ENCODE measurements at regions not wholly inside any gene's neighbourhood (a gene's known extent, or its start where the extent isn't known, plus 50 kb on each side); places are given as distances from the start of the nearest gene placed in this dataset.

- Histone ChIP-seq H3K27ac (no peak overlapping the region), H3K4me1 (no peaks in the 10 kb centered on the region), H3K36me3 (no peaks in the 10 kb centered on the region), H3K27me3 (no peaks in the 10 kb centered on the region), H3K9me3 (no peaks in the 10 kb centered on the region), H3K4me3 (no peak overlapping the region)
- intact Hi-C loops (cut with DNase I) = no loop called here
- no peak for TF ChIP-seq POLR2A (IDR thresholded peaks at IDR 0.05)
- no peak for TF ChIP-seq POLR2AphosphoS5 (IDR thresholded peaks at IDR 0.05; ENCODE audit: insufficient read depth in 1 of 2, low read depth in 1 of 2)
- TF ChIP-seq CTCF (IDR thresholded peaks at IDR 0.05) = no peak
- DNase-seq (ENCODE audit: extremely low spot score in 2 of 2) = no peak
Measured at GRCh38 chr7:26447116-26447515, 155.5 kb downstream of the SNX10 start.

GRCh38 chr7:26449175-26450165 lies 157.8 kb downstream of the SNX10 start:
- no peaks in the 10 kb centered on the region for H3K9me3 ChIP-seq
- H3K4me3 ChIP-seq = no peak overlapping the region
- H3K27me3 ChIP-seq = no peaks in the 10 kb centered on the region
- intact Hi-C loops (cut with DNase I) = no loop called here
- no peak for DNase-seq (ENCODE audit: extremely low spot score in 2 of 2)
- no peaks in the 10 kb centered on the region for H3K36me3 ChIP-seq
- H3K4me1 ChIP-seq = no peaks in the 10 kb centered on the region
- no peak for TF ChIP-seq CTCF (IDR thresholded peaks at IDR 0.05)
- no peak overlapping the region for H3K27ac ChIP-seq

GRCh38 chr7:26451997-26452396 lies 160.3 kb downstream of the SNX10 start:
- H3K9me3 ChIP-seq = no peaks in the 10 kb centered on the region
- intact Hi-C loops (cut with DNase I) = no loop called here
- no peaks in the 10 kb centered on the region for H3K27me3 ChIP-seq
- no peaks in the 10 kb centered on the region for H3K36me3 ChIP-seq
- DNase-seq (ENCODE audit: extremely low spot score in 2 of 2) = no peak
- H3K4me1 ChIP-seq = no peaks in the 10 kb centered on the region
- no peak overlapping the region for H3K27ac ChIP-seq
- H3K4me3 ChIP-seq = no peak overlapping the region
- TF ChIP-seq POLR2A (IDR thresholded peaks at IDR 0.05) = no peak
- no peak for TF ChIP-seq CTCF (IDR thresholded peaks at IDR 0.05)
- TF ChIP-seq POLR2AphosphoS5 (IDR thresholded peaks at IDR 0.05; ENCODE audit: insufficient read depth in 1 of 2, low read depth in 1 of 2) = no peak

GRCh38 chr7:26454180-26454579 lies 162.5 kb downstream of the SNX10 start:
- intact Hi-C loops (cut with DNase I) = no loop called here
- Histone ChIP-seq H3K4me3 (no peak overlapping the region), H3K36me3 (no peaks in the 10 kb centered on the region), H3K4me1 (no peaks in the 10 kb centered on the region), H3K27me3 (no peaks in the 10 kb centered on the region), H3K27ac (no peak overlapping the region), H3K9me3 (no peaks in the 10 kb centered on the region)
- TF ChIP-seq POLR2A (IDR thresholded peaks at IDR 0.05) (no peak), CTCF (IDR thresholded peaks at IDR 0.05) (no peak), POLR2AphosphoS5 (IDR thresholded peaks at IDR 0.05; ENCODE audit: insufficient read depth in 1 of 2, low read depth in 1 of 2) (no peak)
- no peak for DNase-seq (ENCODE audit: extremely low spot score in 2 of 2)

- no peak for TF ChIP-seq CTCF (IDR thresholded peaks at IDR 0.05)
- TF ChIP-seq POLR2A (IDR thresholded peaks at IDR 0.05) = no peak
- TF ChIP-seq POLR2AphosphoS5 (IDR thresholded peaks at IDR 0.05; ENCODE audit: insufficient read depth in 1 of 2, low read depth in 1 of 2) = no peak
- DNase-seq (ENCODE audit: extremely low spot score in 2 of 2) = no peak
- Histone ChIP-seq H3K4me3 (no peak overlapping the region), H3K4me1 (no peaks in the 10 kb centered on the region), H3K27me3 (no peaks in the 10 kb centered on the region), H3K27ac (no peak overlapping the region), H3K36me3 (no peaks in the 10 kb centered on the region), H3K9me3 (no peaks in the 10 kb centered on the region)
- intact Hi-C loops (cut with DNase I) = no loop called here
Measured at GRCh38 chr7:26457696-26458327, 166.2 kb downstream of the SNX10 start.

Data from vagina (tissue), 2 donors.